Dedifferentiated amniotic fluid mesenchymal stem cell (primary cell): ENCODE measurements at regions not wholly inside any gene's neighbourhood (a gene's known extent, or its start where the extent isn't known, plus 50 kb on each side); places are given as distances from the start of the nearest gene placed in this dataset.

Source experiments
- DNase-seq: peaks from one replicate; pipeline ENCODE4 v3.0.0-alpha.2; 2016; ENCODE audit errors: extremely low spot score

DNA sequence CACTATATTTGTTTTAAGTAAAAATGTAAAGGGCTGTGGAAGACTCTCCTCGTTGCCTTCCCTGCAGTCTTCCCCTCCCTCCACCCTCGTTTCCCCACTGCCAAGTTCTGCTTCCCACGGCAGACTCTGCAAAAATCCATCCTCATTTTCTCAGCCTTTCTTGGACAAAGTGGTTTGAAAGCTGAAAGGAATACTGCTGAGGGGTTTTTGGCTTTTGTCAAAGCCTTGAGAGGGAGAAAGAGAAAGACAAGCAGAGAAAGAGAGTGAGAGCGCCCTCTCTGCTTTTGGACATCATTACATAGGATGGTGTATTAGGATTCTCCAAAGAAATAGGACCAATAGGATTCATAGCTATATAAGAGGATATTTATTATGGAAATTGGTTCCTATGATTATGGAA is 455.9 kb upstream of the SOX11 start:
- no peak for DNase-seq

GRCh38 chr2:5242751-5243150 is 449.4 kb upstream of the SOX11 start:
- DNase-seq: no peak

GRCh38 chr2:5250482-5250881 is 441.7 kb upstream of the SOX11 start:
- no peak for DNase-seq

GRCh38 chr2:5253263-5253662 is 438.9 kb upstream of the SOX11 start:
- no peak for DNase-seq

DNA sequence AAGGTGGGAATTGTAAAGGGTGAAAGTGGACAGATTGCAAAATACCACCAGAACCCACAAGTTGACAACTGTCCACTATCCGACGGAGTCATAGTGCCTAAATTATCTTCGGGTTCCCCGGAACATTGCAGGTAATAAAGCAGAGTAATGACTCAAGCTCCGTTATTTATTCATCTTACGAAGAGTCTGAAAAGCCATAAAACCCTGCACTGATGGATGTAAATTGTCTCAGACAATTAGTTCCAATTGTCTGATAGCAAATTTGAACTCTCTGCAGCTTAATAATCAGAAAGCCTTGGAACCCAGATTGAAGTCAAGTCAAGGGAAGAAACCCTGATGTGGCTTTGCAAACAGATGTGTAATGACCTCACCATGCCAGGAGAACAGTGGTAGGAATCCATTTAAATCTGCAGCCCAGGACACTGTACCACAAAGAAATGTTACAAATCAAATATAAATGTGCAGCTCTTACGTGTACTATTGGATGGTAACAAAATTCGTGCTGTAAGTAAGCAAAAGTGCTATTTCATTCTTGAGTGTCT is 437.3 kb upstream of the SOX11 start:
- no peak for DNase-seq

DNA sequence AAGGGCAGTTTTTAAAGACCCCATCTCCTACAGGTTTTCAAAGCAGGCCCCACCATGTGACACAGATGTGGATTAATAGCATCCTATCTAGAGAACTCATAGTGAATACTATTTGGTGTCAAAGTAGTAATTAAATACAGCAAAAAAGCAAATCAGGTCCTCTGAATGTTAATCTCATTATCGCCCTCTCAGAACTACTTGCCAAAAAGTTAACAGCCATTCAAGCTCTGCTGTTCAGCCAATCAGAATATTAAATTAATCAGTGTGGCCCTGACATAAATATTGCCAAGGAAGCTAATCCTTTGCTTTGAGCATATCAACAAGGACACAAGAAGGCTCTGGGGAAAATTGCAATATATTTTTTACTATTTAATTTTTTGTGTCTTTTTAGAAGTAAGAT is 428.9 kb upstream of the SOX11 start:
- DNase-seq: no peak

DNA sequence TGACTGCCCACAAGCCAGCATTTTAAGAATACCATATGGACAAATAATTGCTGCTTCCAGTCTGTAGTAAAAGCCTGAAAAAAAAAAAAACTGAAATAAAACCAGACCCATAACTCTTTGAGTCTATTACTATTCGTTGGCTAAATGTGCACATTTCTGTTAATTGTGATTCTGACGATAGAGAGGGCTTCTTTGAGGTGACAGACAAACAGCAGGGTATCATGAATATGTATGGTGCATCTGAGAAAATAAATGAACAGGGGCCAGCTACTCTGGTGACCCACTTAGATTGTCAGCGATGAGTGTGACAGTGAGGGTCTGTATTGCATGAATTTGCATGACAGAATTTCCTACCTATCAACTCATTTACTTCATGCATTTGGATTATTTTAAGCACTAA is 427.8 kb upstream of the SOX11 start:
- no peak for DNase-seq

- no peak for DNase-seq
Measured at GRCh38 chr2:5285061-5285460, 407.1 kb upstream of the SOX11 start.

- no peak for DNase-seq
Measured at GRCh38 chr2:5285872-5286769, 406.1 kb upstream of the SOX11 start.

- no peak for DNase-seq
Measured at GRCh38 chr2:5287558-5288334, 404.4 kb upstream of the SOX11 start.

GRCh38 chr2:5290900-5291546 is 401.2 kb upstream of the SOX11 start:
- DNase-seq: no peak

GRCh38 chr2:5304640-5305039 is 387.5 kb upstream of the SOX11 start:
- no peak for DNase-seq

DNA sequence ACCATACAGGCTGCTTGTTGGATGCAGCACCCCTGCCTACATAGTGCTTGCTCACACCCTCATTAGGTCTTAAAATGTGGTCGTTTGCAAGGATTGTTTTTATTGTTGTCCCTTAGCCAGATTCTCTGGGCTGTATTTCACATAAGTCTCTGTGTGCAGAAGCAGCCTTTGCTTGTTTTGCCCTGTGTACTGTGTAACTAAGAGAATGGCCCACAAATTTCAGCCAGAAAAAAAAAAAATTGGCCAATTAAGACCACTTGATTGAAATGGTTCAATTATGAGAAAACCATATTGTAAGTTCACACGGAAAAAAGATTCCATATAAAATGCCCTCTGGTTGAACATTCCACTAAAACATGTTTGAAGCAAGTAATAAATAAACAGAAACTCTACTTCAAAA is 377.1 kb upstream of the SOX11 start:
- no peak for DNase-seq

DNA sequence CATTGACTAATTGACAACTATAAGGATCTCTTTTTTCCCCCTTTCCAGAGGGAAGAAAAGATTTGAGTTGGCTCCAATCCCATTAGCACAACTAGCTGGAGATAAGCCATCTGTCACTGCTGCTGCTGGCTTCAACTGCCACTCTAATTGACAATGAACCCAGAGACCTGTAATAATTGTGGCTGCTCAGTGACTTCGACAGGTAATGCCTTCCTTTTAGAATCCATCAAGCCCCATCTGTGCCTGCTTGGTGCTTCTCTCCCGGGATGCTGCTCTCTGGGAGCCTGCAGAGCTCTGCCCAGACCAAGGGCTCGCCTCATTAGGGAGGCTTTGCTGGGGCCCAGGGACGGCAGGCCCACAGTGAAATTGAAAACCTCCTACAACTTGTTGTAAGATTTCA is 376.7 kb upstream of the SOX11 start:
- no peak for DNase-seq

DNA sequence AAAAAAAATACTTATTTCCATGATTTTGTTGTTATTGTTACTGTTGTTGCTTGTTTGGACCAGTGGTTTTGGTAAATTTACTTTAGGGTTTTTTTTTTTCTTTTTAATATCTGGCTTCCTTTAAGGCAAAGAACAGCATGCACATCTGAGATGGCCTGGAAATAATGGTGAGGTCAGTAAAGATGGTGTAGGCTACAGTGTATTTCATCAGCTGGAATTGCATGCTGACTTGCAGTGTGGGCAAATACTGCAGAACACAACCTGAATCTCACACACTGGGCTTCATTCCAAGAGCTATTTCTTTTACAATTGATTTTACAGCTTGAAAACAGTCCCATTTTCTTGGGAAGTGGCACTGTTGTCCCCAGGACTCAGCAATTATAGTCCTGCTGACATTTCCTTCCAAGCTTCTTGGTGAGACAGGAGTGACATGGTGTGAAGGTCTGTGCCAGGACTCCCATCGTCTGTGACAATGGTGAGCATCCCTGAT is 376.1 kb upstream of the SOX11 start:
- DNase-seq: no peak

DNA sequence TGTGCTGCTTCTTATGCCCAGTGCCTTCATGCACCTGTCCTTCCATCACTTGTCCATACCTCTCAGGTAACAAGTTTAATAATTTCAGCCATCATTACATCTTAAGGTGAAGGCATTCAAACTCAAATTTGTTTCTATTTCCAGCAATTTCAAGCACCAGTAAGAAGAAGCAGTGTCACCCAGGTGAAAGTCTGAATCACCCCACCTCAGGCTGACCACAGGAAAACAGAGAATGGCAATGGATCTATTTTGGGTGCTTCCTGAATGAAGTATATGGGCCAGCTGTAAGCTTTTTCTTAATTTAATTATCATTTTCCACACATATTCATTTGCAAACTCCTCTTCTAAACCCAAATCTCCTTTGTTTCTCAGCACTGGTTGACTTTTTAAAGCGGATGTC is 372.7 kb upstream of the SOX11 start:
- no peak for DNase-seq

DNA sequence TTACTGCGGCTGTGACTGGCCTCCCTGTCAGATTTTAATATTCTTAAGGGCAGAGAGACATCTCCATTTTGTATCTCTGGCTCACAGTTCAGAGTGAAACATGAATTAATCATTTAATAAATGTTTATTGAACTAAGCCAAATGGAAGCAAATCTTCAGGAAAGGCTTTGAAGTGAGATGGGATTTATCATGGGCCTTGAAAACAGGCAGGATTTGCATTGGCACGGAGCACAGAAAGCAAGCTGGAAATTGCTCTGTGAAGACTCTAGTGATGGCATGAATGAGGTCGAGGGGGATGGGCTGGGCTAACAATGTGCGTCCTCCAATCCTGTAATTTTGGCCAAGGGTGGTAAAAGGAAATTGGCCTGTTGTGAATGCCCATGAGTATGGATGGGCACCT is 369.8 kb upstream of the SOX11 start:
- DNase-seq: no peak

DNA sequence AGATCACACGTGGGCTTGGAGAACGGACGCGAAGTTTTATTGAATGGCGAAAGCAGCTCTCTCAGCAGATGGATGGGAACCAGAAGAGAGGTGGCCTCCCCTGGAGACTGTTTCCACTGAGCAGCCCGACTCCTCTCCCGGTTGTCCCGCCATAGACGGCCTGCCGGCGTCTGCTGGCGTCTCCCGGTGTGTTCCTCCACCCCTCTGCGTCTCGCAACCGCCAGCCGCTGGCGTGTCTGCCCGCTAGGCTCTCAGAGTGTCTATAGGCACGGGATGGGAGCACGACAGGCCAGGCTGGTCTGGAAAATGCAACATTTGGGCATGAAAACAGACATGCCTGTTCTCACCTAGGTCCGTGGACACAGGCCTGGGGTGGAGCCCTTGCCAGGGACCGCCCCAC is 366.7 kb upstream of the SOX11 start:
- no peak for DNase-seq

GRCh38 chr2:5328826-5329225 is 363.4 kb upstream of the SOX11 start:
- no peak for DNase-seq

- DNase-seq: no peak
Measured at GRCh38 chr2:5329763-5330162, 362.4 kb upstream of the SOX11 start.

- no peak for DNase-seq
Measured at GRCh38 chr2:5330961-5331360, 361.2 kb upstream of the SOX11 start.

DNA sequence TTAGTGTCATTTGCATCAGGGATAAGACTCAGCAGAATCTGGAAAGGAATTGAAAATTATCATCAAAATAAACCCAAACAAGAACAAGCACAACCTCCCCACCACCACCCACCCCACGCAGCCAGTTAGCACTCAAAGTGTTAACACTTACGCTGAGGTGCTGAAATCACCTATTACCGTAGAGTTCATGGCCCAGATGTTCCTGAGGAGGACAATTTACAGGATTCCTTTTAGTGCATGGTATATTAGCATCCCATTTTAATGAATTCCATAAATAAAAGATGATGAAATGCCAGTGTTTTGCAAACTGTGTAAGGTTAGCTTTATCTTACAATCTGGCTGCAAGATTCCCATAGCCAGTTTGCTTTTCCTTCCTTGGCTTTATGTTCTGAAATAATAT is 359.3 kb upstream of the SOX11 start:
- no peak for DNase-seq
